ENCODE measurements at regions not wholly inside any gene's neighbourhood (a gene's known extent, or its start where the extent isn't known, plus 50 kb on each side); places are given as distances from the start of the nearest gene placed in this dataset.
A peak's percentile ranks its signal among the peaks of the same experiment; 100 is the strongest.

- H2AK5ac ChIP-seq (ENCODE audit: insufficient read length, low read length) = no peak overlapping the region
- H3K9me3 ChIP-seq (ENCODE audit: control insufficient read depth, low read depth, low read length) = no peaks in the 10 kb centered on the region
- no peak overlapping the region for H3K14ac ChIP-seq (ENCODE audit: insufficient read depth, low read length)
- no peak overlapping the region for H2BK15ac ChIP-seq (ENCODE audit: low read depth, low read length)
- no peak overlapping the region for H2BK5ac ChIP-seq (ENCODE audit: insufficient read length, low read length)
- no peak overlapping the region for H3K4me2 ChIP-seq (ENCODE audit: insufficient read depth, insufficient read length, low read length)
- Mint-ChIP-seq H3K9me3 (no peaks in the 10 kb centered on the region), H3K4me1 (peaks cover 19 to 22% of the 10 kb centered on the region in 2 experiments), H3K27ac (peak overlapping the region in 1 of 3 experiments; percentile 64; a peak in 3 of 7 replicates), H3K36me3 (ENCODE audit: insufficient read depth in 1 of 3, low read depth in 3 of 3) (no peaks in the 10 kb centered on the region), H3K27me3 (ENCODE audit: low read depth) (no peaks in the 10 kb centered on the region), H3K4me3 (no peak overlapping the region)
- no peak overlapping the region for H4K5ac ChIP-seq (ENCODE audit: insufficient read length, low read depth, low read length)
- H3K4me1 ChIP-seq (ENCODE audit: insufficient read depth, low read length) = no peaks in the 10 kb centered on the region; the same call in 1 of the 2 replicates
- H3K27me3 ChIP-seq (ENCODE audit: insufficient read depth, low read length) = no peaks in the 10 kb centered on the region
- H3K23me2 ChIP-seq (ENCODE audit: insufficient read length, low read depth, low read length, poor library complexity, severe bottlenecking) = no peaks in the 10 kb centered on the region
- no peak overlapping the region for H3K4ac ChIP-seq (ENCODE audit: low read depth, low read length)
- H3K18ac ChIP-seq (ENCODE audit: insufficient read length, low read depth, low read length) = no peak overlapping the region
- WGBS (ENCODE audit: extremely low coverage, insufficient read length, low lambda C conversion rate) = no CpG with 5 or more reads among the region's 14 CpGs
- H2BK120ac ChIP-seq (ENCODE audit: low read depth, low read length, poor library complexity, severe bottlenecking) = no peak overlapping the region
- H3K9ac ChIP-seq (ENCODE audit: extremely low read depth, insufficient read length, low read length) = no peak overlapping the region
- H3K79me2 ChIP-seq (ENCODE audit: insufficient read depth, low read length) = no peaks in the 10 kb centered on the region
- no peak overlapping the region for H3K23ac ChIP-seq (ENCODE audit: insufficient read length, low read depth, low read length)
- H2BK20ac ChIP-seq (ENCODE audit: low read depth, low read length, poor library complexity, severe bottlenecking) = no peak overlapping the region
- no peak overlapping the region for H4K91ac ChIP-seq (ENCODE audit: insufficient read length, low read depth, low read length)
- H3K27ac ChIP-seq (ENCODE audit: insufficient read length, low read depth, low read length) = no peak overlapping the region
- no peaks in the 10 kb centered on the region for H3K79me1 ChIP-seq (ENCODE audit: insufficient read depth, low read depth, low read length, poor library complexity, severe bottlenecking)
- H4K20me1 ChIP-seq (ENCODE audit: control insufficient read depth, insufficient read depth, insufficient read length) = no peaks in the 10 kb centered on the region
- no peak for TF ChIP-seq CTCF (conservative IDR thresholded peaks at IDR 0.05)
- H3K56ac ChIP-seq (ENCODE audit: insufficient read length, low read depth, low read length) = no peak overlapping the region
- no peak overlapping the region for H4K8ac ChIP-seq (replicated peaks; ENCODE audit: insufficient read length, low read depth, low read length)
- no peak overlapping the region for H2BK12ac ChIP-seq (ENCODE audit: insufficient read length, low read depth, low read length)
- no peak overlapping the region for H3T11ph ChIP-seq (ENCODE audit: low read length)
- no peak for DNase-seq
- no peak overlapping the region for H2AFZ ChIP-seq (ENCODE audit: low read length)
Observed at GRCh38 chr5:88539693-88540365, 271.2 kb upstream of the TMEM161B start.
